ENCODE measurements at regions not wholly inside any gene's neighbourhood (a gene's known extent, or its start where the extent isn't known, plus 50 kb on each side); places are given as distances from the start of the nearest gene placed in this dataset.

DNA sequence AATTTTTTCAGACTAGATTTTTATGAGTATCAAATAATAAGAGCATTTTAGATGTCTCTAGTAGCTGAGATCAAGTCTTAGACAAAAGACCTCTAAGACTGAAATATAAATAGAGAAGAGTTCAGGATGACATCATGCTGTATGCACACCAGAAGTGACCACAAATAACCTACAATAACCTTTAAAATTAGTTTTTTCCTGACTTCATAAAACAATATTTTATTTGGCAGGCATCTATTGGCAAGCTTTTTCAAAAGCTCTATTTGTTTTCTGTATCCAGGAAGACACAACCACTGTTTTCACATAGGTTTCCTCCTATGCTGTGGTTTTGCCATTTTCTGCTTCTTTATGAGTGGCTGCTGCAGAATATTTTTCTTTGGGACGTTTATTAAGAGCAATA lies 359.1 kb downstream of the CRPPA start:
- TF ChIP-seq POLR2A (IDR thresholded peaks at IDR 0.05; ENCODE audit: low read depth, low read length), result no peak
- DNase-seq (ENCODE audit: insufficient read length, low spot score), result no peak
- FAIRE-seq, result peak; percentile 79

DNA sequence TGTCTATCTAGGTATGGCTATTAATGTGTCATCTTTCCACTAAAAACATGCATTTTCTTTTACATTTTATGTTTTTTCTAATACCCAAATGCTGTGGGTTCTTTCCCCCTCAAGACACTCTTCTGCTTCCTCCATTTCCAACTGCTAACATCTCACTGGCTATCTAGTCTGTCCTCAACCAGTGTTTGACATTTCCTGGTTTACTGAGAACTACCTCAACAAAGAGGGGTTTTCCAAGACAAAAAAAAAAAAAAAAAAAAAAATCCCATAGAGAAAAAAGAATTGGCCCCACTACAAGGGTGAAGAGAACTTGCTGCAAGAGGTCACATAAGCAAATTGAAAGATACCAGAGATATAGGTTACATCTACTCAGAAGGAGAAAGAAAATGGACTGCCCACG lies 359.7 kb downstream of the CRPPA start:
- no peak for TF ChIP-seq POLR2A (IDR thresholded peaks at IDR 0.05; ENCODE audit: low read depth, low read length)
- FAIRE-seq, result peak; percentile 33
- no peak for DNase-seq (ENCODE audit: insufficient read length, low spot score)

DNA sequence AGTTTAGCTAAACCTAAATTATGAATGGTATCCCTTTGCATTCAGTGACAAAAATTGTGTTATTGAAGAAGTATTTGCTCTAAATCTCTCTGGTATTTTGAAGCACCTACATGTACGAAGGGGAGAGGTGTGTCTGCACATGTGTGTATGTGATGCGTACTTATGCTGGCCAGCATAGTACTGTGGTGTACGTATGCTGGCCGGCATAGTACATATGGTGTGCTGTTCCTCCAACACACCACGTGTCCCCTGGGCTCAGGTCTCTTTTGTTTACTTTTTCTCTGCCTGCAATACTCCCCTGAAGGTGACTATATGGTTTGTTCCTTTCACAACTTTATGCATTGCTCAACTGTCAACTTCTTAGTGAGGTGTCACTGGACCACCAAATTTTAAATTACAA lies 360.3 kb downstream of the CRPPA start:
- DNase-seq (ENCODE audit: insufficient read length, low spot score) (no peak), FAIRE-seq (no peak)
- TF ChIP-seq POLR2A (IDR thresholded peaks at IDR 0.05; ENCODE audit: low read depth, low read length), result no peak

DNA sequence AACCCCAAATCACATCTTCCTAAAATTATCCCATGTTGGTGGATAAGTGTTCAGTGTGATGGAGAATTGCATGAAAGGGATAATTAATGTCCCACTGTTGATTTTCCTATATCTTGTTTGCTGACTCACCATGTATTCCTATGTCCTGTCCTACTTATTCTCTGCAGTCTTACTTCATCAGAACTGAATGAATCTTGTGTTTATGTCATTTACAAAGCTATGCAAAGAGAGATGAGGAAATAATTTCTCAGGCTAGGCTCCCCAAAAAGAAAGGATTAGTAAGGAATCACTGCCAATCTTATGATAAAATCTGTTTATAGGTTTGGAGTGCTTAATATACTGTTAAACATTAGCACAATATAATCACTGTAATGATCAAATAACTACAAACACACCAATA lies 360.8 kb downstream of the CRPPA start:
- no peak for TF ChIP-seq POLR2A (IDR thresholded peaks at IDR 0.05; ENCODE audit: low read depth, low read length)
- DNase-seq (ENCODE audit: insufficient read length, low spot score) (no peak), FAIRE-seq (no peak)

DNA sequence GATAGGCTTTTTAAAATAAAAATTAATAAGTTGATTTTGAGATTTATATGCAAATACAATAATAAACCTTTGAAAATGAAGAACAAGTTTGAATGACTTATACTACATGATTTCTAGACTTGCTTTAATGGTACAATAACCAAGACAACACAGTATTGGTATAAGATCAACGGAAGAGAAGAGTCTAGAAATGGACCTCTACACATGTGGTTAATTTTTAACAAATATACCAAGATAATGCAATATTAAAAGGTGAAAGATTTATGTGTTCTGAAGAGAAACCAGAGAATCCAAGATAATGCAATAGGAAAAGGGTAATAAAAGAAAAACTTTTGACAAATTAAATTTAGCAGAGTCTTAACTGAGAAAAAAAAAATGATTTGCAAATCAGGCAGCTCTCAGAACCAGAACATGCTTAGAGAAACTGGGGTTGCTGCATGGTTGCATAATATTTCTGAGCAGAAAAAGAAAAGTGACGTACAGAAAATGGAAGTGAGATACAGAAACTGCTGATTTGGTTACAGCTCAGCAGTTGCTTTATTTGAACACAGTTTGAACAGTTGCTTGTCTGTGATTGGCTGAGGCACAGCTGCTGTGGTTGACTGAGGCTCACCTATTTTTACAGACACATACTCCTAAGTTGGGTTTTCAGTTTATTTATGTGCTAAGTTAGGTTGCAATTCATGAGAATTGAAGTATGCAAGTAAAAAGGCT lies 365.9 kb downstream of the CRPPA start:
- DNase-seq (ENCODE audit: insufficient read length, low spot score) (no peak), FAIRE-seq (peak; percentile 93)
- TF ChIP-seq POLR2A (IDR thresholded peaks at IDR 0.05; ENCODE audit: low read depth, low read length), result no peak

DNA sequence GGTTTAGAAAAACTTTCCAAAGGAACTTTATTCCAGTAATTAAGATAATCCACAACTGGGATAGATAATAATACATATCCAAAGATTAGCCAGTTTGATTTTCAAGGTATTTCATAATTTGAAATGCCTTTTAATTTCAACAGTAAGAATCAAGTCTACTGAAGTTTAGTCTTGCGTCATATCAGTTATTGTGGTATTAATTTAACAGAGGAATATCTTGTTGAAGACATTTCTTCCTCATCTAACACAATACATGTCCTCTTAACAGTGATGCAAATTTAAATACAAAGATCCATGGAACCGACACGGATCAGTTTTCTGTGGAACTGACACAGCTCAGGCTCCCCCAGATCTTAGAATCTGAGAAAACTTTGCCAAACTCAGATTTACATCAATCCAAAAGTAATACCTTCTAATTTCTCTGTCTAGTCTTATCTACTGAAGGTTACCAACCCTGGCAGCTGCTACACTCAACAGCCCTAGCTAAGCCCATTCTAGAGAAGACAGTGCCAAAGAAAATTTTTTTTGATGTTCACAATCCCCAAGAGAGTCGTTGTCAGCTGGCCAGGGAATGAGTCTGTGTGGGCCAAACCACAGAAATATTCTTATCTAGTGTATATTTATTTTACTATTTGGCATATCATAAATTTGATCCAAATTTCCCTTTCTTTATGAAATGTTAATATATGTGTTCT lies 365.2 kb upstream of the MEOX2 start:
- DNase-seq (ENCODE audit: insufficient read length, low spot score), result no peak

DNA sequence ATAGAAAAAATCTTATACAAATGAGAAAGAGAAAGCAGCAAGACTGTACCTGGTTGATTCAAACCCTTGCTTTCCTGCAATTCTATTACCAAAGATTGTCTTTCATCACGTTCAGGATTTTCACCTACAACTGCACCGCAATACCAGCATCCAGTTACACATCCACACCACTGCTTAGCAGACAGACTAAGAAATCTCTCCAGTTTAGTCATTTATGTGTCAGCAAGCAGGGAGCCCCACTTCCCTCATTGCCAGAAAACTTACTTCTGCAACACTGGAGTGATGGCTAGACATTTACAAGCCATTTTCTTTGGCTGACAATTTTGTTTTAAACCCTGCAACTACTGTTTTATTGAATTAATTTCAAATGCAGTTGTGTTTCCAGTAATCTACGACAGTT lies 359.6 kb upstream of the MEOX2 start:
- FAIRE-seq, result no peak
- no peak for TF ChIP-seq POLR2A (IDR thresholded peaks at IDR 0.05; ENCODE audit: low read depth, low read length)
- no peak for DNase-seq (ENCODE audit: insufficient read length, low spot score)

More for the DNA sequence above, 365.2 kb upstream of the MEOX2 start:
- TF ChIP-seq POLR2A (IDR thresholded peaks at IDR 0.05; ENCODE audit: low read depth, low read length), result no peak
- FAIRE-seq, result no peak

DNA sequence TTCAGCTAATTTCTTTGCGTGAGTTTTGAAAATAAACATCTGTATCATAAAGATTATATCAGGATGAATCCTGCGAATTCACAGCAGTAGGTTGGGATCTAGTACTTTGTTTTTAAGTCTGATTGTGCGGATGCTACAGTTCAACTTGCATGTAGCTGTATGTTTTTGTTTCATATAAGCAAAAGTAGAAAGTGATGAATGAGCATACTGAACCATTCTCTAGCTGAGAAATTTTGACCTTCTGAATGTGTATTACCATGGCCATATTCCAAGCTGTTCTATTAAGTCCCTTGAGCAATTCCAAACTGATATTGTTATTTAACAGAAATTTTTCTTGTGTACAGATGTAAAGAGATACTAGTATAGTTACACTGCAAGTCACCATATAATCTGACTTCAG lies 358.8 kb upstream of the MEOX2 start:
- no peak for TF ChIP-seq POLR2A (IDR thresholded peaks at IDR 0.05; ENCODE audit: low read depth, low read length)
- no peak for FAIRE-seq

DNA sequence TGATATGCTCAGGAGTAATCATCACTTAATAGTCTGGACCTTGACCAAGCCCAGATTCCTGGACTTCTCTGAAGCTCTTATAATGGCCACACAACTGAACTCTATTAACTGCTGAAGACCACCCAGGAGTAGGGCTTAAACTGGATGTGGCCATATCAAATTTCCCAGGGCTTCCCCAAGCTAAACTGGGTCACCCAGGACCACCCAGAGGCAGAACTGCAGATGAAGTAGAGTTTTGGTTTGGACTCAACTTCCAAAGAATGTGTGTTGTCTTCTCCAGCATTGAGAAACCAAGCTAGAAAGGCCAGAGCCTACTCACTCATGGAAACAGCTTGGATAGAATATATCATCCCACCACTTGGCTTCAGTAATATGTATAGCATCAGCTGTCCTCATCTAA lies 358.2 kb upstream of the MEOX2 start:
- no peak for FAIRE-seq
- no peak for DNase-seq (ENCODE audit: insufficient read length, low spot score)
- no peak for TF ChIP-seq POLR2A (IDR thresholded peaks at IDR 0.05; ENCODE audit: low read depth, low read length)

More for the DNA sequence above, 358.8 kb upstream of the MEOX2 start:
- DNase-seq (ENCODE audit: insufficient read length, low spot score), result no peak

DNA sequence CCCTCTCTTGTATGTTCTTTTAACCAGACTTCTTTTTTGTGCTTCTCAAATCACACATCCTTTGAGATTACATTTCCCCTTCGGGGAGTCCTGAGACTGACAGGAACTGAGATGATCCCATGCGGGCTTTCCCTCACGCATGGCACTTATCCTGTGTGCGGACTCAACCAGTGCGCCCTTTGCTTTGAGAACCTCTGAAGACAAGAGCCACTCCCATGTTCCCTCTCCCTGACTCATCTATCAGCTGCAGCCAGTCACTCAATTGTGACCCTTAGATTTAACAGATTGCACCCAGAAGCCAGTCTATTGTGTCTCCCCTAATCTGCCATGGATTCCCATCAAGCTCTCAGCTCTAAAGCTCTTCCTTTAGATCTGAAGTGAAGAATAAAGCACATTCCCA lies 353.9 kb upstream of the MEOX2 start:
- no peak for TF ChIP-seq POLR2A (IDR thresholded peaks at IDR 0.05; ENCODE audit: low read depth, low read length)
- FAIRE-seq (no peak), DNase-seq (ENCODE audit: insufficient read length, low spot score) (no peak)

DNA sequence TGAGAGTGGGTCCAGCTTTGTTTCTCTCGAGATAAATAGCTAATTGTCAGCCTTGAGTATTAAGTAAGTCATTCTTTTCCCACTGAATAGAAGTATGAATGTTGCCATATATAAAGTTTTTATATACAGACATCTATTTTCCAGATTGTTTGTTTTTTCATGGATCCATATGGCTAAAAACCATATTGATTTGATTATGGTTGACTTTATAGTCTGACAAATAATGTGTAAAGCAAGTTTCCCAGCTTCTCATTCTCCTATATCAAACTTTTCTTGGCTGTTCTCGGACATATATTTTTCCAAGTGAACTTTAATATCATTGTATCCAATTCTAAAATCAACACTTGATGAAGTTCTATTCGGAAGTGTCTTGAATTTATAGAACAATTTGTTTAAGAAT lies 352.4 kb upstream of the MEOX2 start:
- no peak for TF ChIP-seq POLR2A (IDR thresholded peaks at IDR 0.05; ENCODE audit: low read depth, low read length)
- FAIRE-seq (no peak), DNase-seq (ENCODE audit: insufficient read length, low spot score) (no peak)

DNA sequence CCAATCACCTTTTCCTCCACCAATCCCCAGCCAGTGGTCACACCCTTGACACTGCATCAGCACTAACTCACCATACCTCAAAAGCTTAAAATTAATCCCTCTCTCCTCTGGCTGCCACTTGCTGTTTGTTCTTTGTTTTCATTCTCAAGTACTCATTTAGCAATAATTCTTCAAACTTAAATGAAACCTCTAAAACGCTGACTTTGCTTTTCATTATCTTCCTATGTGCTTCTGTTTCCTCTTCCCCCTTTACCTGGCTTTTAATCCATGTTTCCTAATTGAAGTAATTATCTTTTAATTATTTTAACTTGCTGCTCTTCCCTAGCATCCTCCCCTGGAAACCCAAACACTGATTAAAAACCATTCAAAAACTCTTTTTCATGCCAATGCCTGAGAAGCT lies 348.9 kb upstream of the MEOX2 start:
- TF ChIP-seq POLR2A (IDR thresholded peaks at IDR 0.05; ENCODE audit: low read depth, low read length), result no peak
- FAIRE-seq, result peak; percentile 23

DNA sequence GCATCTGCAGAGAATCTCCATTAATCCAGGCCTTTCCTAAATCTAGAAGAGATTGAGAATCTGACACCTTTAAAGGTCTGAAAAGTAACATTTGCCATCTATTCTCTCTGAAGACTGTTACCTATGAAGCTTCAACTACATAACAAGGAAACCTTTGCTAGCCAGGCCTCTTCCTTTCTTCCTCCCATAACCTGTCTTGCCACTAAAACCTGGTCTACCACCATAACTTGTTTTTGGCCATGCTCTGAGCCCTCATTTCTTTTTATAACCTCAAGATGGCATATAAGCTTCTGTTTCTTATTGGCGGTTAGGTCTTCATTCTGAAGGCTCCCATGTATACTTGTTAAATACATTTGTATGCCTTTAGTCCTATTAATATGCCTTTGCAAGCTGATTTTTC lies 348.4 kb upstream of the MEOX2 start:
- no peak for TF ChIP-seq POLR2A (IDR thresholded peaks at IDR 0.05; ENCODE audit: low read depth, low read length)
- FAIRE-seq (no peak), DNase-seq (ENCODE audit: insufficient read length, low spot score) (no peak)

More for the DNA sequence above, 348.9 kb upstream of the MEOX2 start:
- no peak for DNase-seq (ENCODE audit: insufficient read length, low spot score)

DNA sequence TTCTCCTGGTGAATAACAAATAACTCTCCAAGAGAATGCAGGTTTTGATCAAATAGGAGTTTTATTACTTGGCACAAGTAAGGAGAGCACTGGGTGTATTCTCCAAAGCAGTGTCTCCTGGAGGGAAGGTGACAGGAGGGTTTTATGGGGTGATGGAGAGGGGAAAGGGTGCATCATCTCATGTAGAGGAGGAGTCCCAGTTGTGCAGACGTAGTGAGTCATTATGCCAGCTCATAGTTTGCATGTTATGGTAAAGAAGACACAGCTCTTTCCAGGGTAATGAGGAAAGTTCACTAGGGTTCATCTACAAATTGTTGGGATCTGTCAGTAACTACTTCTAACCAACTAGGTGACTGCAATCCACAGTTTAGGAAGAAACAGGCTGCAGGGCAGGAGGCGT lies 347.9 kb upstream of the MEOX2 start:
- TF ChIP-seq POLR2A (IDR thresholded peaks at IDR 0.05; ENCODE audit: low read depth, low read length), result no peak
- peak; percentile 16 for DNase-seq (ENCODE audit: insufficient read length, low spot score)
- peak; percentile 90 for FAIRE-seq

DNA sequence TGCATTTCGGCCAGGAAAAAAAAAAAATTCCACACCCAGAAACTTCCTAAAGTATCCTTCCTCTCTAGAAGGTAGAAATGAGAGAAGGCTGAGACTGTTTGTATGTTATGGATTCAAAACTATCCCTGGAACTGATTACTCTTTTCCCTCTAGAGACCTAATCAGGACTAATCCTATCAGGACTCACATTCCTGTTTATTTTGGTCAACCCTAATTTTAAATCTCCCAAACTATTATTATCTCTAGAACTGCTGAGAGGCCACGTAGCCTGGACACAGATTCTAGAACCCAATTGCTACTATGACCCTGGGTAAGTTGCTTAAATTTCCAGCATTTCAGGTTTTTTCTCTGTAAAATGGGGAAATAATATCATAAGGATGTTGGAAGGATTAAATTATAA lies 346.8 kb upstream of the MEOX2 start:
- TF ChIP-seq POLR2A (IDR thresholded peaks at IDR 0.05; ENCODE audit: low read depth, low read length), result no peak
- DNase-seq (ENCODE audit: insufficient read length, low spot score) (no peak), FAIRE-seq (no peak)
